CD4-positive, alpha-beta T cell treated with Interleukin-17A for 4 hours (primary cell): ENCODE measurements at regions not wholly inside any gene's neighbourhood (a gene's known extent, or its start where the extent isn't known, plus 50 kb on each side); places are given as distances from the start of the nearest gene placed in this dataset.
"Not testable (repeated sequence)": the region's sequence is repeated elsewhere in the genome, so short reads cannot be mapped to it uniquely, and the experiment has no call there.

Experiments
- DNase-seq: peaks from one replicate; pipeline ENCODE4 v3.0.0-alpha.2; 2020; ENCODE audit warnings: mixed read lengths

GRCh38 chr16:52234626-52235025 is 312.3 kb downstream of the TOX3 start:
- DNase-seq = no peak

- DNase-seq = no peak
These were observed 317.5 kb downstream of the TOX3 start for GRCh38 chr16:52229471-52229870.

GRCh38 chr16:52227851-52228250 is 319.1 kb downstream of the TOX3 start:
- DNase-seq = no peak

- DNase-seq = no peak
These were observed 334.1 kb downstream of the TOX3 start for GRCh38 chr16:52212841-52213240.

- DNase-seq = no peak
These were observed 337.7 kb downstream of the TOX3 start for GRCh38 chr16:52209227-52209626.

GRCh38 chr16:52203096-52203495 is 343.8 kb downstream of the TOX3 start:
- no peak for DNase-seq

GRCh38 chr16:52193441-52193840 is 353.5 kb downstream of the TOX3 start:
- no peak for DNase-seq

GRCh38 chr16:52191531-52192134 is 355.3 kb downstream of the TOX3 start:
- peak; percentile 51 for DNase-seq

- no peak for DNase-seq
These were observed 362.6 kb downstream of the TOX3 start for GRCh38 chr16:52184336-52184735.

GRCh38 chr16:52182840-52183239 is 364.1 kb downstream of the TOX3 start:
- no peak for DNase-seq

- no peak for DNase-seq
These were observed 372.8 kb downstream of the TOX3 start for GRCh38 chr16:52174168-52174567.

GRCh38 chr16:52171481-52171880 is 375.5 kb downstream of the TOX3 start:
- no peak for DNase-seq

- DNase-seq = no peak
These were observed 379.6 kb downstream of the TOX3 start for GRCh38 chr16:52167328-52167727.

GRCh38 chr16:52165961-52166360 is 381.0 kb downstream of the TOX3 start:
- no peak for DNase-seq

- DNase-seq = no peak
These were observed 397.9 kb downstream of the TOX3 start for GRCh38 chr16:52149003-52149402.

- no peak for DNase-seq
These were observed 405.1 kb downstream of the TOX3 start for GRCh38 chr16:52141871-52142270.

- no peak for DNase-seq
These were observed 418.6 kb downstream of the TOX3 start for GRCh38 chr16:52128361-52128760.

GRCh38 chr16:52123842-52124241 is 423.1 kb downstream of the TOX3 start:
- DNase-seq = no peak

GRCh38 chr16:52123061-52123839 is 423.7 kb downstream of the TOX3 start:
- no peak for DNase-seq

- DNase-seq = no peak
These were observed 429.8 kb downstream of the TOX3 start for GRCh38 chr16:52117171-52117570.

- DNase-seq = no peak
These were observed 432.6 kb downstream of the TOX3 start for GRCh38 chr16:52114379-52114778.

- no peak for DNase-seq
These were observed 433.3 kb downstream of the TOX3 start for GRCh38 chr16:52113533-52114183.

- not testable (repeated sequence) for DNase-seq
These were observed 441.9 kb downstream of the TOX3 start for GRCh38 chr16:52104993-52105392.

GRCh38 chr16:52103791-52104190 is 443.2 kb downstream of the TOX3 start:
- no peak for DNase-seq
